HUDEP-2 (cell line): ENCODE measurements at regions not wholly inside any gene's neighbourhood (a gene's known extent, or its start where the extent isn't known, plus 50 kb on each side); places are given as distances from the start of the nearest gene placed in this dataset.

Experiments used
- DNase-seq, 76 experiments: peaks; one replicate each; lab custom pipeline; 2025; ENCODE audit not compliant: unreplicated experiment in 76 of 76; lab: John Stamatoyannopoulos, UW

DNA sequence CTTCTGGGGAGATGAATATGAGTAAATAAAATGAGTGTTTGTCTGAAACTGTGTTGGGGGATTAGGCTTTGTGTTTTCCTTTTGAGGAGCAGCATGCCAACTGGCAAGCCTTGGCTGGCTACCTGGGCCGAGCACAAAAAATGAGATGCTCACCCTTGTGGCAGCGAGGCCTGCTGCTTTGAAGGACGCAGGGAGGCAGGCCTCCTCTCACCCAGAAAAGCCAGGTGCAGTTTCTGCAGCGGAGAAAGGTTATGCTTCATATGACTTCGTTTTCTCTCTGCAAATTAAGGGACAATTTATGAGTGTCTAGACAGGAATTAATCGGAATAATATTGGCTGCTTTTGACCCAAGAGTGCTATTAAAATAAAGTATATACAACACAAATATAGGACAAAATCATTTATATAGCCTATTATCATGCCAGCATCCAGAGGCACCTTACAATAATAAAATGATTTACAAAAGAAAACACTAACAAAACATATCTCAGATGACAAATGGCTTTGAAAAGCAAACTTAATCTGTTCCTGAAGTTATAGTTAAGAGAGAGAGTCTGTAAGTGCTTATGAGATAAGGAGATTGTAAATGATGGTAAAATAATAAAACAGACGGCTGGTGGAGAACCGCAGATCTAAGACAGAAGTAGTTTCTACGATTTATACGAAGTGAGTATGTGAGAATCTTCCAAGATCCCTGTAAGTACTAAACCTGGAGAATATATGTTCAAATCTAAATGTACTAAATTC lies 682.8 kb upstream of the NR2F2 start:
- no peak for DNase-seq

DNA sequence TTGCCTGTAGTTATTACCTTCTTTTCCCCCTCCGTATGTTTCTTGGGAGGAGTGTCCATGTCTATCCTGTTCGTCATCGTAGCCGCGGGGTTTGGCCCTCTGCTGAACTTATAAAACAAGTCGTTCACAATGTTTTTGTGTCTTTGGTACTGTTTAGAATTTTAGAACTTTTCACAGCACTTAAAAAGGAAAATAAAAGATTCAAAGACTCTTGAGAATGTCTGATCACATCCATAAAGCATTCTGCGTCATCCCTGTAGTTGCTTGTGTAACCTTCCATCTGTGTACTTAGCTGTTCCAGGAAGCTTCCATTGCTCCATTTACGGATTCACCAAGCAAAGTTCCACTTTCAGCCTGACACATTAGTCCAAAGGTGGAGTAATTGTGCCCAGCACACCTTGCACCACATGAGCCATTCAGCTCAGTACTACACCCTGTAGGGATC lies 677.1 kb upstream of the NR2F2 start:
- DNase-seq = peak in 1 of 76 experiments; percentile 0

DNA sequence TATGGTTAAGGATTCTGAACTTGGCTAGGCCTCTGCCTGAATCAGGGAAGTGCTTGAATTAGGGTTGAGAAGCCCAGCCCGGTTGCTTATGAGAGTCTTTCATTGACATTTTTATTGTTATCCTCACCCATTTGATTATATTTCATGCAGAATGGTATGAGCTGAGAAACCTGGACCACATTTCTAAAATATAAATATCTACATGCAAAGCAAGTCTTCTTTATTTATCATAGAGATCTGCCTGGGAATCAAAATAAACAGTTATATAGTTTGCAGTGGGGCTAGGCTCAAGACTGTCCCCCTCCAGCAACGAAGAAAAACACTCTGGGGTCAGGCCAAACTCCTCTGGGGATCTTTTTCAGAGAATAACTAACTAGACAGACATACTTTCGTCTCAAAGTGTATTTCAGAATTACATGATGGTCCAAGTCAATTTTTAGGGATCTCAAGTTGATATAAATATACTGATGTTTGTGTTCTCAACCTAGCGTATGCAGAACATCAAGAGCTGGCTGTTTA lies 675.4 kb upstream of the NR2F2 start:
- no peak for DNase-seq

DNA sequence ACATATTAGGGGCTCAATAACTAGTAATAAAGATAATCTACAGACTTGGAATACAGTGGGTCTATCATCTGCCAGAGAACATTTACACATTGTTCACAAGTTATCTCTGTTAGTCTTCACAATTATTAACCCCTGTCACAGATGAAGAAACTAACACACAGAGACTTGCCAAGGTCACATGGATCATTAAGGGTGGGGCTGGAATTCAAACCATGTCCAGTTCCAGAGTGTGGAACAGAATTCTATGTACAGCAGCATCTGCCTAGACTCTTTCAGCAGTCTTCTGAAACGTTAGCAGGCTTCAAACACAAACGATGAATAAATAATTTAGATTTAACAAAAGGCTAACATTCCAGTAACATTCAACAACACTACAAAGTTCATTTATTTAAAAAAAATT lies 673.9 kb upstream of the NR2F2 start:
- DNase-seq = no peak

DNA sequence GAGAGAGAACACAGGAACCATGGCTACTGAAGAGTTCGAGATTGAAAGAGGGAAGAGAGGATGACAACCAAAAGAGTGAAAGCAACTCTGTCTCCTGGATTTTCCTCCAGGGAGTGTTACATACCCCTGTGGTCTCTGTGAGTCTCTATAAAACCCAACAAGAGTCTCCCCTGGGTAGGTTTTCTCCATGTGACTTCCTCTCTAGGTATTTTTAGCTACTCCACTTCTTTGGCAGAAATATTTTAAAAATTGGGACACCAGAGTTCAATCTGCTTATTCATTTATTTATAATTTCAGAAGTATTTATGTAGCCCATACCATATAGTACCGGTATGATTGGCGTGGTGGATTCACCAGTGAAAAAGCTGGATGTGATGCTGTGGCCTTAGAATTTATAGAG lies 671.7 kb upstream of the NR2F2 start:
- no peak for DNase-seq

DNA sequence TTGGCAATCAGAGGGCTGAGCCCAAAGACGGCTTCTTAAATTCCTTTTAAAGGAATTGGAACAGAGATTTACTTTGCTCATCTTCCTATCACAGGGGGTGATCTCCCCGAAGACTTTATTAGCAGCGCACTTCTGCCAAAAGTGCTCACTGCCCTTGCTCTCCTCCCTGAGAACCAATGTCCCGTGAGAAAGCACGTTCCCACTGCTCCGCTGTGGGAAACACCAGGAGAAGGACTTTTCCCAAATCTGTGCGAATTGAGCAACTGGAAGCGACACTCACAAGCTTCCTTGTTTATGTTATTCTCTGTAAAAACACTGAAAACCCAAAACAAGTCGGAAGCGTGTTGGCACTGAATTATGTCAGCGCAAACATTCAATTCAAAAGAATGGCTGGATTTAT lies 670.8 kb upstream of the NR2F2 start:
- no peak for DNase-seq

DNA sequence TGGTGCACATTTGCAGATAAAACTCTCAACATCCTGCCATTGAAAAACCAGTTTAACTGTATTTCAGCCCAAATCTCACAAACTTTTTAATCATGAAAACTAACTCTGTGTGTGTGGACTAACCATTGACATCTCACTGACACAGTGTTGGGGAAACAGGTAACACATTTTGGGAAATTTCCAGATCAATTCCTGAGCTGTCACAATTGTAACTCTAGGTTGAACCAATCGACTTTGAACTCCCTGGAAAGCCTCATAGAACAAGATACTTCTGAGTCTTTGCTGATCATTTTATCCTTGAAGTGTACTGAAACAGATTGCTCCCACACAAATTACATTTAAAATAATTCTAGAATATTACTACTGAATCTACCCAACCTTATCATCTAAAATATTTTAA lies 667.9 kb upstream of the NR2F2 start:
- no peak for DNase-seq

DNA sequence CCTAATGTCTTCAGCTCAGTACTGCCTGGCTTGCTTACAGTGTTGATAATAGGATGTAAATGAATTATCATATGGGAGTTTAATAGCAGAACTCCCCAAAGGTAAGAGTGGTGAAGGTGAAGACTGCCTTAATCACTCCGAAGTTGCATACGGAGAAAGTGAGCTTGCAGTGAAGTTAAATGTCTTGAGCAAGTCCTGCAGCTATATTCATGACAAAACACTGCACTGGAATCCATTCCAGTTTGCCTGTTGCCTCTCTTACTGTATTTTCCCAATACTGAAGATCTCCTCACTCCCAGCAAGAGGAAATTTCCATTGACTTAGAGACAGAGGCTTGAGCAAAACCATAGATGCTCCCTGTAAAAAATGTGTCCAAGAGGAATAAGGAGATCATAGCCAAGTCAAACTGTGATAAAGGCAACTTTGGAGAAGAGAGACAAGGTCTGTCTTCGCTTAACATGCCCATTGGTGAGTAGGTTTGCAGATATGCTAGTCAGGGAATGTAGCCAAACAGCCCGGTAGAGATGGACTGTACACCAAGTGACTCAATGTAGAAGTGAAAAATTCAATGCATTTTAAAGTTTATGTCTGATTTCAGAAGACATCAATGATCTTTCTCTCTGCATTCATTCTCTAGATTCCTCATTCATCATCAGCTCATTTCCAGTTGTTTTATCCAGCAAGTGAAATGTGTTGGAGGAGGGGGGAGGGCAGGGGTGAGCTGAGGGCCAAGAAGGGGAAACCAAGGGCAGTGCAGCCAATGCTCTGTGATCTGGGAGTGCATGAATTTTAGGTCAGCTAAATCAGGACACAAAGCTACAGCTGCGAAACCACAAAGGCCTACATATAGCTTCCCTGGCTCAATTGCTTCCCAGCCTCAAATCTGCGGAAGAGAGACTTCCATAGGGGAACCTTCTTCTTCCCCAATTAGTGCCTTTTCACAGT lies 667.1 kb upstream of the NR2F2 start:
- DNase-seq = no peak

DNA sequence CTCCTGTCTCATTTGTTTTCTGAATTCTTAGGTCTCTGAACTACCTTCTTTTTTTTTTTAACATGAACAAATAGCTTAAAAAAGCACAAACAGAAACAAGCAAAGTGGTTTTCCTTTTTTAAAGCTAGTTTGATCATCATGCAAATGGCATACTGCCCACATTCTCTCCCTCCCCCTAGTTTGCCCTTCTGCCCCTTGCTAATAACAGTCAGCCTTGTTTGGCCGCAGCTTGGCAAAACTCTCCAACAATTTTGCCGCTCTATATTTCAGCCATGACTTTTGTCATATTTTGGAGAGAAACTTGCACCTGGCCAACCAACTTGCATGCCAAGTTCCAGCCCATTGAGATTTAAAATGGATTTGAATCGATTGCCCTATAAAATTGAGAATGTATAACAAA lies 666.0 kb upstream of the NR2F2 start:
- no peak for DNase-seq

DNA sequence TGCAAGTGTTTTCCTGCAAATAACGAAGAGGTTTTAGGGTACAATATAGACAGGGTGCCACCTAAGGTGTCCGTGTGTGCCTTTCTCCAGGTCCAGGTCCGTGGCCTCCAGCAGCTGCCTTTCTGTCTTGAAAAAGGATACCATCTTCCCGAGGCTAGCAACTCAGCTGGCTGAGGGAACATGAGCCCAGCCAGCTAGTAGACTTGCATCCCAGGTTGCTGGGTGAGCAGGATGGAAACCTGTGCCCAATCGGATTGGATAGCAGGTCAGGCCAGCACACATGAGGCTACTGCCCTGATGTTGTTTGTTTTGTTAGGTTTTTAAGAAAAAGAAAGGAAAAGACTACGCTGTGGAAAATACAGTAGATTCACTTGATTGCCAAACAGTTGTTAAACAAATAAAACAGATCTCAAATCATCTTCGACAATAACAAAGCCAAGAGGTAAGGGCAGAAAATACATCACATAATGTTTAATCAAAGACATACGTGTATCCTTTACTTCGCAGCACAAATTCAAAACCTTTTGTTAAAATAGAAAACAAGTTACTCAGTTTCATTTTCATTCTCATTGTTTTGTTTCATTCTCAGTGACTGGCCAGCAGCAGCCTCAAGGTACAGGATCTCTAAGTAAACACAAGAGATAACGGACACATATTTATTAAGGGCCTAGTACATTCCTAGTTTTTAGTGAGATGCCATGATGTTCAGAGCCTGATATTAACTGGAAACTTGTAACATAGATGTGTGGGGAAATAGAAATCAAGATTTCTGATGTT lies 661.2 kb upstream of the NR2F2 start:
- DNase-seq = no peak

DNA sequence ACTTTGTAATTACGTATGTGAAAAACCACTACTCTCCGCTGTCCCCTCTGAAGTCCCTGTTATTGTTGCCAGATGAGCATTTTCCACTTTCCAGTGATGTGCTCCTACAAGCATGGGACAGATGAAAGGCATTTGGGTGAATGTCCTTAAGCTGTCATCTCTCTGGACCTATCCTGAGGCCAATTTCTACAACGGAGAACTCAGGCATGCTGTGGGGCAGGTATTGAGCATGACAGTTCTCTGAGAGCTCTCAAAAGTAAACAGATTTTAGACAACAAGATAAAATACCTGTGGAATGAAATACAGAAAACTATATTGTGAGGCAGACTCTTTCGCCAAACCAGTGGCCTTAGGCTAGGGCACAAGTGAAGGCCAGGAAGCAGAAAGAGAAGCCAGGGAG lies 656.5 kb upstream of the NR2F2 start:
- DNase-seq = no peak

DNA sequence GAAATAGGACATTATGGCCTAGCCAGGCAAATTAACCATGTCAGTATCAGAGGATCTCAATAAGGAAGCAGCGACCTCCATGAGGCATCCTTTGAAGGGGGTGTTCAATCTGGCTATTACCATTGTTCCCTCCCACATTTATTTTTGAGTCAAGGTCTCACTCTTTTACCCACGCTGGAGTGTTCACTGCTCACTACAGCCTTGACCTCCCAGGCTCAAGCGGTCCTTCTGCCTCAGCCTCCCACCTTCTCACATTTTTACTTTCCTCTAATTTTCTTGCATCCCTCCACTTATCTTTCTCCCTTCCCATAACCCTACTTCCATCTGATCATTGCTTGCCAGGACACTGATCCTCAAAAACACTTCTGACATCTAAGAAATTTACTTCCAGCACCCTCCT lies 654.0 kb upstream of the NR2F2 start:
- DNase-seq = no peak

DNA sequence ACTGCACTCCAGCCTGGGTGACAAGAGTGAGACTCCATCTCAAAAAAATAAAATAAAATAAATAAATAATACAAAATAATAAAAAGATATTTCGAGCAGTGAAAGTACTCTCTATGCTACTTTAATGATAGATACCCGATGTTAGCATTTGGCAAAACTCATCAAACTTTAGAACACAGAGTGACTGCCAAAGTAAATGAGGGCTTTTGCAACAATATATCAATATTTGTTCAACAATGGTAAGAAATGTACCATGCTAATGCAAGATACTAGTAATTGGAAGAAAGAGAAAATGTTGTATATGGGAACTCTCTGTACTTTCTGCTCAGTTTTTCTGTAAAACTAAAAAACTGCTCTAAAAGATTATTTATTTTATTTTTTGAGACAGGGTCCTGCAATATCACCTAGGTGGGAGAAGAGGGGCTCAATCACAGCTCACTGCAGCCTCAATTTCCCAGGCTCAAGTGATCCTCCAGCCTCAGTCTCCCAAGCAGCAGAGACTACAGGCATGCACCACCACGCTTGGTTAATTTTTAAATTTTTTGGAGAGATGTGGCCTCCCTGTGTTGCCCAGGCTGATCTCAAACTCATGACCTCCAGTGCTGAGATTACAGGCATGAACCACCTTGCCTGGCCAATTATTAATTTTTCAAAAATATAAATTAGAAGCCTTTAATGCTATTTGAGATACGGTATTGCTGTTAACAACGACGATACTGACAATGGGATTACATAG lies 650.5 kb upstream of the NR2F2 start:
- no peak for DNase-seq

DNA sequence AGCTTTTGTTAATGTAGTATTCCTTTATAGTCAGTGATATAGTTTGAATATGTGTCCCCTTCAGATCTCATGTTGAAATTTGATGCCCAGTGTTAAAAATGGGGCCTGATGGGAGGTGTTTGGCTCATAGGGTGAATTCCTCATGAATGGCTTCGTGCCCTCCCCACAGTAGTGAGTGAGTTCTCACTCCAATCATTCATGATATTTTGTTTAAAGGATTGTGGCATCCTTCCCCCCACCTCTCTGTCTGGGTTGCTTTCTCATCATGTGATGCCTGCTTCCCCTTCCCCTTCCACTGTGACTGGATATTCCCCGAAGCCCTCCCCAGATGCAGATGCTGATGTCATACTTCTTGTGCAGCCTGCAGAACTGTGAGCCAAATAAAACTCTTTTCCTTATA lies 649.8 kb upstream of the NR2F2 start:
- DNase-seq = no peak

DNA sequence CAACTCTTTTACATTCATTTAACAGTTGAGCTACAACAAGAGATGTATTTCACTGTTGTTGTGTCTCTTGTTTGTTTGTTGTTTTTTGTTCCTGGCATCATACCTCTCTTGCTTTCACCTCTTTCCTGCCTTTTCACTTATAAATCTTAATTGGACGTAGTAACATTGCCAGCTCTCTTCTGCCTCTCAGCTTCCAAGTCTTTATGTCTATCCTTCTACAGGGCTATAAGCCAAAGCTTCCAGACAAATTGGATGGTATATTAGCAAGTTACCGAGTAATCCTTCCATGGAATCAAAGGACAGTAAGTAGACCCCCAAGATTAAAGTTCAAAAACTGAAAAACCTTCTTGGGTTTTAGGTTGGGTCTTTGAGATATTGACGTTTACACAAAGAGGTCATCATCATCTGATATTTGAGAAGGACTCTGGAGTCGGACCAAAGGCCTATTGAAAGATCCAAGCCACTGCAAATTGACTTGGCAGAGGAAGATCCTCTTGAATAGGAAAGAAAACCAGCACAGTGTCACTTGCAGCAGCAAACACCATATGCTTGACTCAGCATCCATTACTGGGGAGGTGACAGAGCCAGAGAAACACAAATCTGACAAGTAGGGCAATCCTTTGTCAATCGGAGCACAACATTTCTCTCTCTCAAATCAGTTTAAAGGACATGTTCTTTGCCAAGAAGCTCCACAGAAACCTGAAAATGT lies 648.5 kb upstream of the NR2F2 start:
- no peak for DNase-seq

DNA sequence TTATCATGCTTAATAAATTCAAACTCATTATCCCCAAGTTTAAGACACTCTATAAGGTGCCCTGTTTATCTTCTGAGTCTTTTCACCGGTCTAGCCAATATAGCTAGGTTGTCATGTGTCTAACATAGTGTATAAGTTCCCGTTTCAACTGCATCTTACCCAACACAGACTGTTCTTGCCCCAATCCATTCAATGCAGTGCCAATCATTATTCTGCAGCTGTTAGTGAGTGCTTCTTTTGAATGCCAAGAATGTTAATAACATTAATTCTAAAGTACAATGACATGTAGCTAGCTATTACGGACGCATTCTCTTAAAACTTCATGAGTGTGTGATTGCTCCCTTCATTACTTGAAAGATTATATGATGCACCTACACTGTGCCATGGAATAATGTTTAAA lies 646.4 kb upstream of the NR2F2 start:
- DNase-seq = peak in 3 of 76 experiments; percentile 2 to 7 (median 6)

DNA sequence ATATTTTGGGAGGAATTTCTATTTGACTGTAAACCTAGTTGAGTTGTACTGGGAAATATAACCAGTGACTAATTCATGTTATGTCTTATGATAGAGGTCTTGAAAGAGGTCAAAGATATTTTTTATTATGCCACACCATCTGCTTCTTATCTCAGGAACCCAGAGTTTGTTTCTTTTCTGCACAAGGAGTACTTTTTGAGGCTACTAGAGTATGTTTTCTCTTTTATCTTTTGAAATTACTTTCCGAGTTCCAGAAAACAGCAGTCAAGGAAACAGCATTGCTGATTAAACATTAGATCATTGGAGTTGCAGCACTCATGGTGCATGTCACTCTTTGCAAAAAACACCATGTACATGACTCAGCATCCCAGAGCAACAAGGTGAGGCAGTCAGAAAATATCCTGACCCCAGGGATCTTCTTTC lies 645.8 kb upstream of the NR2F2 start:
- DNase-seq = peak in 21 of 76 experiments; percentile 5 to 84 (median 47)

DNA sequence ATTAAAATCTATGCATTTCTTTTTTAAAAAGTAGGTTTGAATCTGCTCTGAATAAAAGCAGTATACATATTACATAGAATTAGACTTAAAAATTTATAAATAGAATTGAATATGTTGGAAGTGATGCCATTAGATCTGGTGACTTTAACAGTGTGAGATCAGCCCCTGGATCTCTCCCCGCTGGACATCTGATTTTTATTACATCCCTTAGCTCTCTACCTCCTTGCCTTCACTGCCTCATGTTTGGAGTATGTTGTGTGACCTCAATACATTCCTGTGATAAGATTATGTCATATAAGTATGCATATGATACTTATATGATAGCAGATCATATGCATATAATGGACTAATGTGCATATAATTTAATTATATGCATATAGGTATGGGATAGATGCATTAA lies 643.4 kb upstream of the NR2F2 start:
- no peak for DNase-seq

DNA sequence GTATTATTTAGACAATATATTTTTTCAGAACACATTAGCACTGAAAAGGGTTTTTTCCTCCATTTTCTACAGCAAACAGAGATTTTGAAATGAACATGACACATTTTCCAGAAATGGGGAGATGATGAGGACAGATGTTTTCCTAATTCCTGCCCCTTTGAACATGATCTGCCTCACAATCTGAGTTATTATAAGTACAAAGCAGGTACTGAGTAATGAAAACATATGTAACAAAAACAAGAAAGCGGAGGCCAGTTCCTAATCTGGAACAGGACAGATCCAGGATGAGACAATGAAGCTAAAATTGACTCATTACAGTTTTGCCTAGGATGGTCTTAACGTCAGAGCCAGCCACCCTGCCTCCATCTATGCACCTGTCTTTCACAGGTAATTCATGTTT lies 642.8 kb upstream of the NR2F2 start:
- no peak for DNase-seq
